CD4-positive, alpha-beta T cell (primary cell): ENCODE measurements at regions not wholly inside any gene's neighbourhood (a gene's known extent, or its start where the extent isn't known, plus 50 kb on each side); places are given as distances from the start of the nearest gene placed in this dataset.
"Not testable (repeated sequence)": the region's sequence is repeated elsewhere in the genome, so short reads cannot be mapped to it uniquely, and the experiment has no call there.

Experiments used
- ATAC-seq: fragments of 200-7000 bp; cut with Tn5 transposase; one replicate; pipeline ENCODE4 v1.10.0; 2022; ENCODE audit warnings: mild to moderate bottlenecking; ENCODE audit not compliant: poor library complexity
- CTCF ChIA-PET: fragments of 350-600 bp; sonication (Branson Sonifier 250); formaldehyde crosslinking; loops from one replicate; lab custom pipeline; 2021; ENCODE audit warnings: antibody characterized with exemption, inconsistent platforms; lab: Charles Lee
- POLR2A ChIA-PET: fragments of 350-600 bp; sonication (Branson Sonifier 250); formaldehyde crosslinking; loops from one replicate; lab custom pipeline; 2021; ENCODE audit warnings: antibody characterized with exemption, inconsistent platforms; lab: Charles Lee
- DNase-seq, 14 experiments: peaks; one replicate each; pipeline ENCODE4 v3.0.0-alpha.2; 2013 to 2020; ENCODE audit warnings: mixed read lengths in 2 of 14
- H3K27ac ChIP-seq, 2 donors: one replicate each; pipeline versions ENCODE4 v1.5.1 to v1.7.0; 2013; ENCODE audit warnings: low read length in 2 of 2, low read depth in 1 of 2, mild to moderate bottlenecking in 1 of 2
- H3K27me3 ChIP-seq, 2 experiments: 1 replicate in 1 of 2; 2 replicates in 1 of 2; pipeline versions ENCODE4 v1.6.1 to v1.7.0; 2013; ENCODE audit warnings: low read length in 2 of 2, control low read depth in 1 of 2, mild to moderate bottlenecking in 1 of 2, moderate library complexity in 1 of 2; ENCODE audit not compliant: insufficient read depth in 2 of 2, control insufficient read depth in 1 of 2
- H3K36me3 ChIP-seq: one replicate; pipeline ENCODE4 v1.6.1; 2013; ENCODE audit warnings: low read length, control low read depth; ENCODE audit not compliant: insufficient read depth
- H3K4me1 ChIP-seq: one replicate; pipeline ENCODE4 v1.6.1; 2013; ENCODE audit warnings: low read length, control low read depth; ENCODE audit not compliant: insufficient read depth
- H3K4me3 ChIP-seq: one replicate; pipeline ENCODE4 v1.5.1; 2013; ENCODE audit warnings: mild to moderate bottlenecking, low read length, moderate library complexity
- H3K9me3 ChIP-seq, 2 experiments: 1 replicate in 1 of 2; 2 replicates in 1 of 2; pipeline versions ENCODE4 v1.6.1 to v1.7.0; 2013; ENCODE audit warnings: low read length in 2 of 2, mild to moderate bottlenecking in 2 of 2, control low read depth in 1 of 2, moderate library complexity in 1 of 2; ENCODE audit not compliant: control insufficient read depth in 1 of 2, insufficient read depth in 1 of 2
- H3K27ac Mint-ChIP-seq: one replicate; pipeline ENCODE4 v1.8.0; 2020; ENCODE audit warnings: mixed read lengths
- H3K27me3 Mint-ChIP-seq: one replicate; pipeline ENCODE4 v1.8.0; 2021; ENCODE audit warnings: mixed read lengths
- H3K36me3 Mint-ChIP-seq: one replicate; pipeline ENCODE4 v1.8.0; 2021; ENCODE audit warnings: low read depth, mixed read lengths
- H3K4me1 Mint-ChIP-seq: one replicate; pipeline ENCODE4 v1.8.0; 2021; ENCODE audit warnings: low read depth, mixed read lengths
- H3K4me3 Mint-ChIP-seq: one replicate; pipeline ENCODE4 v1.8.0; 2020; ENCODE audit warnings: mild to moderate bottlenecking, mixed read lengths
- H3K9me3 Mint-ChIP-seq: one replicate; pipeline ENCODE4 v1.8.0; 2020; ENCODE audit warnings: mixed read lengths
- CTCF ChIP-seq: fragments of 200-600 bp; IDR thresholded peaks from one replicate; pipeline ENCODE4 v1.8.0; 2022; ENCODE audit warnings: antibody characterized with exemption, mild to moderate bottlenecking
- intact Hi-C, 2 experiments: fragments of 100-400 bp; cut with DNase I in 1 of 2; cut with micrococcal nuclease in 1 of 2; formaldehyde crosslinking; loops; one replicate each; pipeline versions ENCODE4 v1.15.1 to v1.9.0; 2023 to 2025; cut with DNase I, micrococcal nuclease

DNA sequence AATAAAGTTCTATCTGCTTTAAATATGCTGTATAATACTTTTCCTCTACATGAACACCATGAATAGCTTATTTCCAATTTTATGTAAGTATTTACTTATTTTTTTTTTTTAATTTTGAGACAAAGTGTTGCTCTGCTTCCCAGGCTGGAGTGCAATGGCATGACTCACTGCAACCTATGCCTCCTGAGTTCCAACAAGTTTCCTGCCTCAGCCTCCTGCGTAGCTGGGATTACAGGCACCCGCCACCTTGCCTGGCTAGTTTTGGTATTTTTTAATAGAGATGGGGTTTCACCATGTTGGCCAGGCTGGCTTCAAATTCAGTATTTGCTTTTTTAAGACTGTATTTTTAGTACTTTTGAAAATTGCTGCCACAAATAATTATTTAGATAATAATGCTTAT, 1365.9 kb downstream of the GRIK2 start:
- POLR2A ChIA-PET, result no interaction called here
- no peak for ATAC-seq

DNA sequence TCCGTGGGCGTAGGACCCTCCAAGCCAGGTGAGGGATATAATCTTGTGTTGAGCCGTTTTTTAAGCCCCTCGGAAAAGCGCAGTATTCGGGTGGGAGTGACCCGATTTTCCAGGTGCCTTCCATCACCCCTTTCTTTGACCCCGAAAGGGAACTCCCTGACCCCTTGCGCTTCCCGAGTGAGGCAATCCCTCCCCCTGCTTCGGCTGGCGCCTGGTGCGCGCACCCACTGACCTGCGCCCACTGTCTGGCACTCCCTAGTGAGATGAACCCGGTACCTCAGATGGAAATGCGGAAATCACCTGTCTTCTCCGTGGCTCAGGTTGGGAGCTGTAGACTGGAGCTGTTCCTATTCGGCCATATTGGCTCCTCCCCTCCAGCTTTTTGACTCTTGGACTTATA, 1365.0 kb downstream of the GRIK2 start:
- POLR2A ChIA-PET, DNase-seq, H3K27me3 ChIP-seq, H3K4me1 ChIP-seq, H3K4me3 ChIP-seq, H3K27ac Mint-ChIP-seq, H3K4me3 Mint-ChIP-seq, H3K36me3 ChIP-seq, H3K4me1 Mint-ChIP-seq, H3K9me3 Mint-ChIP-seq, H3K27me3 Mint-ChIP-seq, H3K36me3 Mint-ChIP-seq, ATAC-seq, intact Hi-C loops, CTCF ChIA-PET, H3K27ac ChIP-seq: not testable (repeated sequence)
- peaks cover 0 to 11% of the 10 kb centered on the region in 2 experiments for H3K9me3 ChIP-seq

More for the DNA sequence above, 1365.9 kb downstream of the GRIK2 start:
- peaks cover 2% of the 10 kb centered on the region for H3K9me3 Mint-ChIP-seq
- no peaks in the 10 kb centered on the region for H3K27me3 ChIP-seq
- H3K4me3 ChIP-seq, result no peak overlapping the region
- H3K27me3 Mint-ChIP-seq, result no peaks in the 10 kb centered on the region
- no peak overlapping the region for H3K4me3 Mint-ChIP-seq
- no peak overlapping the region for H3K27ac ChIP-seq
- CTCF ChIA-PET, result no interaction called here
- no peak for DNase-seq
- TF ChIP-seq CTCF, result no peak
- H3K4me1 ChIP-seq, result no peaks in the 10 kb centered on the region
- peaks cover 0 to 11% of the 10 kb centered on the region in 2 experiments for H3K9me3 ChIP-seq
- no peaks in the 10 kb centered on the region for H3K36me3 Mint-ChIP-seq
- intact Hi-C loops, result no loop called here
- H3K27ac Mint-ChIP-seq, result no peak overlapping the region
- H3K4me1 Mint-ChIP-seq, result no peaks in the 10 kb centered on the region
- H3K36me3 ChIP-seq, result no peaks in the 10 kb centered on the region

- Mint-ChIP-seq H3K27ac (no peak overlapping the region), H3K36me3 (no peaks in the 10 kb centered on the region), H3K4me3 (no peak overlapping the region), H3K4me1 (no peaks in the 10 kb centered on the region), H3K27me3 (no peaks in the 10 kb centered on the region), H3K9me3 (peaks cover 2% of the 10 kb centered on the region)
- H3K27ac ChIP-seq, result no peak overlapping the region
- peaks cover 4% of the 10 kb centered on the region in 2 experiments for H3K9me3 ChIP-seq
- H3K4me1 ChIP-seq, result no peaks in the 10 kb centered on the region
- no peak for ATAC-seq
- no peaks in the 10 kb centered on the region for H3K36me3 ChIP-seq
- CTCF ChIA-PET, result no interaction called here
- TF ChIP-seq CTCF, result no peak
- H3K4me3 ChIP-seq, result no peak overlapping the region
- POLR2A ChIA-PET, result no interaction called here
- H3K27me3 ChIP-seq, result no peaks in the 10 kb centered on the region
- intact Hi-C loops, result no loop called here
- DNase-seq, result no peak
These were observed 1355.9 kb downstream of the GRIK2 start for GRCh38 chr6:102749210-102749971.

GRCh38 chr6:102746941-102747340, 1353.4 kb downstream of the GRIK2 start:
- ATAC-seq, result no peak
- intact Hi-C loops, result no loop called here
- CTCF ChIA-PET, result no interaction called here
- Mint-ChIP-seq H3K9me3 (peaks cover 2% of the 10 kb centered on the region), H3K27ac (no peak overlapping the region), H3K4me3 (no peak overlapping the region), H3K36me3 (no peaks in the 10 kb centered on the region), H3K4me1 (no peaks in the 10 kb centered on the region), H3K27me3 (no peaks in the 10 kb centered on the region)
- Histone ChIP-seq H3K4me3 (no peak overlapping the region), H3K4me1 (no peaks in the 10 kb centered on the region), H3K9me3 (peaks cover 4% of the 10 kb centered on the region in 2 experiments), H3K27ac (no peak overlapping the region), H3K27me3 (no peaks in the 10 kb centered on the region), H3K36me3 (no peaks in the 10 kb centered on the region)
- POLR2A ChIA-PET, result no interaction called here
- no peak for TF ChIP-seq CTCF
- DNase-seq, result no peak
